ENCODE measurements at regions not wholly inside any gene's neighbourhood (a gene's known extent, or its start where the extent isn't known, plus 50 kb on each side); places are given as distances from the start of the nearest gene placed in this dataset.
"Not testable (repeated sequence)": the region's sequence is repeated elsewhere in the genome, so short reads cannot be mapped to it uniquely, and the experiment has no call there.

DNA sequence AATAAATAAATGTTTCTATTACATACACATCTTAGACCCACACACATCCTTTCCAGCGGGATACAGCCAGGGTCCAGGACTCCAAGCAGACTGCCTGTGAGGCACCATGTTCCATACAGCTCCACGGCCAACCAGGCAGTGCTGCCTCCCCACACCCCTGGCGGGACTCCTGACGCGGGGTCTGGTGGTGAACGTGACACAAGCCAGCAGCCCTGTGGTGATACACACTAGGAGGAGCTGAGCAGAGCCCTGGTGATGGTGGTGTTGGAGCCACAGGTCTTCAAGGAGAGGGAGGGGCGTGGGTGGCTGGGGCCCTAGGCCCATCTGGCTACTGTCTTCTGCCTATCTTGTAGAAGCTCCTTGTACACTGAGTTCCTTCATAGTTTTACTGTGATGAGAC lies 53.1 kb upstream of the LPCAT1 start:
- not testable (repeated sequence) for DNase-seq

GRCh38 chr5:1575991-1576714 lies 52.4 kb upstream of the LPCAT1 start:
- DNase-seq: not testable (repeated sequence)

GRCh38 chr5:1575491-1575890 lies 51.7 kb upstream of the LPCAT1 start:
- not testable (repeated sequence) for DNase-seq

- DNase-seq: not testable (repeated sequence)
Measured at GRCh38 chr5:1574023-1574318, 50.2 kb upstream of the LPCAT1 start.

DNA sequence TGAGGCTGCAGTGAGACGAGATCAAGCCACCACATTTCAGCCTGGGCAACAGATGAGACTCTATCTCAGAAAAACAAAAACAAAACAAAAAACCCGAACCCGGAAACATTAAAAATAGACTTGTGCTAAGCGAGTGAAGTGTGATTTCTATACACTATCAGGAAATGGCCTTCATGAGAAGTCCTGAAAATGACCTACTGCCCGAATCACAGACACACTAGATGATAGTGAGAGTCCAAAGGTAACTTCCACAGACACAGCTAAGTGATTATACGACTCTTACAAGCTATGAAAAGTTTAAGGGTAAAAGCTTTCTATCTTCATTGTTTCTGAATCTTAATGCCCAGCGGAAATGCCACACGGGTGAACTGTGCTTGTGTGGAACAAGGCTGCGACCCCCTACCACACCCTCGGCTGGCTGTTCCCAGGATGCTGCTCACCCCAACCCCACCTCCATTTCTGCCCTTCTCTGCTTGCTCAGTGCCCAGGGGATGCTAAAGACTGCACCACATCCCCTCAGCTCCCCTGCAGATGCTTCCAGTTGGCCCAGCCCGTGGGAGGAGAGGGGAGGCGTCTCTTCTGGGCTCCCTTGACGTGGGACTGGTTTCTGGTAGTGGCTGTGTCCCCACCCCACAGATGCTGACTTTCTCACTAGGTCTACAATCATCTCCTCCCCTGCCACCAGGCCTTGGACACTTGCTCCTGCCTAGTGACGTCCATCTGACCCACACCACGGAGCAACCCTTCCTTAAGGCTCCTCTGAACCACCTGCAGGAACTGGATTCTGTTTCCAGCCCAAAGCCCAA lies 49.7 kb upstream of the LPCAT1 start:
- DNase-seq: not testable (repeated sequence)
